SK-N-MC (cell line): ENCODE measurements at regions not wholly inside any gene's neighbourhood (a gene's known extent, or its start where the extent isn't known, plus 50 kb on each side); places are given as distances from the start of the nearest gene placed in this dataset.

Experiments
- DNase-seq: peaks from one replicate; pipeline ENCODE4 v3.0.0-alpha.2; 2011; ENCODE audit warnings: low read depth, low spot score
- H3K27ac ChIP-seq: fragments of 200-600 bp; sonication (generic); 2 replicates; pipeline ENCODE4 v1.5.1; 2016; ENCODE audit warnings: mixed run types
- H3K36me3 ChIP-seq: fragments of 200-600 bp; sonication (generic); 2 replicates; pipeline ENCODE4 v1.6.1; 2017; ENCODE audit warnings: antibody characterized with exemption, low read length, mixed read lengths; ENCODE audit not compliant: insufficient read depth
- H3K4me3 ChIP-seq: fragments of 200-600 bp; sonication (generic); 2 replicates; pipeline ENCODE4 v1.5.1; 2016
- H3K9ac ChIP-seq: fragments of 200-600 bp; sonication (generic); 2 replicates; pipeline ENCODE4 v1.8.0; 2017; ENCODE audit warnings: mixed run types, mixed read lengths; ENCODE audit not compliant: insufficient read length
- H3K9me3 ChIP-seq: fragments of 200-600 bp; sonication (generic); 2 replicates; pipeline ENCODE4 v1.6.1; 2017; ENCODE audit warnings: low read depth, mild to moderate bottlenecking, antibody characterized with exemption, low read length, moderate library complexity, mixed read lengths
- EZH2 ChIP-seq: fragments of 200-600 bp; sonication (generic); IDR thresholded peaks from one replicate; pipeline ENCODE4 v1.6.1; 2017; ENCODE audit warnings: antibody characterized with exemption
- FOXP2 ChIP-seq: optimal IDR thresholded peaks from 2 replicates; pipeline ENCODE3; 2011; ENCODE audit warnings: mild to moderate bottlenecking, moderate library complexity; ENCODE audit not compliant: insufficient read depth; ENCODE audit errors: extremely low read length, control extremely low read depth
- POLR2AphosphoS5 ChIP-seq: IDR thresholded peaks from 2 replicates; pipeline ENCODE4 v1.6.1; 2012; ENCODE audit warnings: mild to moderate bottlenecking, low read depth, low read length, borderline replicate concordance

- no peak overlapping the region for H3K9ac ChIP-seq
- no peak overlapping the region for H3K27ac ChIP-seq
- no peak for DNase-seq
- no peaks in the 10 kb centered on the region for H3K9me3 ChIP-seq
- TF ChIP-seq POLR2AphosphoS5 (no peak), EZH2 (no peak), FOXP2 (no peak)
- no peak overlapping the region for H3K4me3 ChIP-seq
- no peaks in the 10 kb centered on the region for H3K36me3 ChIP-seq
These were observed 187.3 kb downstream of the USP12 start for GRCh38 chr13:26984337-26984736.

- Histone ChIP-seq H3K36me3 (no peaks in the 10 kb centered on the region), H3K27ac (no peak overlapping the region), H3K9me3 (no peaks in the 10 kb centered on the region), H3K9ac (no peak overlapping the region), H3K4me3 (no peak overlapping the region)
- TF ChIP-seq EZH2 (no peak), FOXP2 (no peak), POLR2AphosphoS5 (no peak)
- DNase-seq, result no peak
These were observed 187.9 kb downstream of the USP12 start for GRCh38 chr13:26983543-26984320.

DNA sequence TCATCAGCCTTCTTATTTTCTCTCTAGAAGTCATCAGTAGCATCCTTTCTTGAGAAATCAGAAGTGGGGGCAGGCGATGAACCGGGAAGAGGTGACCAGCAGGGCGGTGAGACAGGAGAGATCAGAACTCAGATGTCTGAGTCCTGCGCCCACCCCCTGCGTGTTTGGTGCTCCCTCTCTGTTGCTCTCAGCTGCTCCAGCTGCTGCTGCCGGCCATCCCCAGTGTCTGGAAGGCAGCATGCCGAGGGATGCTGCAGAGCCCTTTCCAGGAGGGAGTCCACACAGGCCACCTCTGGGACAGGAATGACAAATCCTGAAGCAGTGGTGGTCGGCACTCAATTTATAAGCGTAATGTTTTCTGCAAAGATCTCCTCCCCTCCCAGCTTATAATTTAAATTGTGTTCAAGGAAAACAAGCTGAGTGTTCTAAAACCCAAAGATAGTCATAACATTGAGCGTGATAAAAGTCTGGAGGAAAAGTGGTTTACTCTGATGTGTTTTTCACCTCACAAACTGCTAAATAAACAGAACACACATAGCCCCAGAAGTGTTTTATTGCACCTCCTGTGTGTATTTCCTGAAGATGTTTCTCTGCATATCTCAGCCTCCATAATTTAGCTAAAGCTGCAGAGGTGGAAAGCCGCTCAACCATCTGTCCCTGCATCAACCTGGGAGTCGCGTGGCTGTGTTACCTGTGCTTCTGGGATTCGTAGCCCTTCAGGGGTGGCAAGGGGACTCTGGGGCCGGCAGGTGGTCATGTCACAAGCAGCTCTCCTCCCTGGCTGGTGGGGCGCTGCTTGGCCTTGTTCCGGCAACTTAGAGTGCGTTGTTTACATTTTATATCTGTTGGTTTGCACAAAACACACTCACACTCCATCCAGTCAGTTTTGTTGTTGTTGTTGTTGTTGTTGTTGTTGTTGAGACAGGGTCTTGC is 191.2 kb downstream of the USP12 start:
- Histone ChIP-seq H3K9ac (no peak overlapping the region), H3K9me3 (no peaks in the 10 kb centered on the region), H3K4me3 (no peak overlapping the region), H3K36me3 (no peaks in the 10 kb centered on the region), H3K27ac (no peak overlapping the region)
- TF ChIP-seq FOXP2, result no peak
- TF ChIP-seq POLR2AphosphoS5, result no peak
- TF ChIP-seq EZH2, result no peak
- DNase-seq, result no peak

- TF ChIP-seq FOXP2, result no peak
- no peak for TF ChIP-seq EZH2
- TF ChIP-seq POLR2AphosphoS5, result no peak
- no peak overlapping the region for H3K4me3 ChIP-seq
- no peaks in the 10 kb centered on the region for H3K9me3 ChIP-seq
- no peaks in the 10 kb centered on the region for H3K36me3 ChIP-seq
- no peak for DNase-seq
- H3K9ac ChIP-seq, result no peak overlapping the region
- no peak overlapping the region for H3K27ac ChIP-seq
These were observed 192.3 kb downstream of the USP12 start for GRCh38 chr13:26979334-26979733.

- Histone ChIP-seq H3K27ac (no peak overlapping the region), H3K36me3 (no peaks in the 10 kb centered on the region), H3K9me3 (no peaks in the 10 kb centered on the region), H3K4me3 (no peak overlapping the region), H3K9ac (no peak overlapping the region)
- no peak for DNase-seq
- no peak for TF ChIP-seq EZH2
- TF ChIP-seq POLR2AphosphoS5, result no peak
- no peak for TF ChIP-seq FOXP2
These were observed 193.3 kb downstream of the USP12 start for GRCh38 chr13:26978081-26978860.

GRCh38 chr13:26977541-26977940 is 194.1 kb downstream of the USP12 start:
- Histone ChIP-seq H3K4me3 (no peak overlapping the region), H3K27ac (no peak overlapping the region), H3K36me3 (no peaks in the 10 kb centered on the region), H3K9me3 (no peaks in the 10 kb centered on the region), H3K9ac (no peak overlapping the region)
- TF ChIP-seq EZH2 (no peak), FOXP2 (no peak), POLR2AphosphoS5 (no peak)
- no peak for DNase-seq

GRCh38 chr13:26976313-26976712 is 195.3 kb downstream of the USP12 start:
- no peak overlapping the region for H3K27ac ChIP-seq
- TF ChIP-seq EZH2 (no peak), POLR2AphosphoS5 (no peak), FOXP2 (no peak)
- no peaks in the 10 kb centered on the region for H3K36me3 ChIP-seq
- no peak for DNase-seq
- no peak overlapping the region for H3K9ac ChIP-seq
- no peak overlapping the region for H3K4me3 ChIP-seq
- H3K9me3 ChIP-seq, result no peaks in the 10 kb centered on the region

DNA sequence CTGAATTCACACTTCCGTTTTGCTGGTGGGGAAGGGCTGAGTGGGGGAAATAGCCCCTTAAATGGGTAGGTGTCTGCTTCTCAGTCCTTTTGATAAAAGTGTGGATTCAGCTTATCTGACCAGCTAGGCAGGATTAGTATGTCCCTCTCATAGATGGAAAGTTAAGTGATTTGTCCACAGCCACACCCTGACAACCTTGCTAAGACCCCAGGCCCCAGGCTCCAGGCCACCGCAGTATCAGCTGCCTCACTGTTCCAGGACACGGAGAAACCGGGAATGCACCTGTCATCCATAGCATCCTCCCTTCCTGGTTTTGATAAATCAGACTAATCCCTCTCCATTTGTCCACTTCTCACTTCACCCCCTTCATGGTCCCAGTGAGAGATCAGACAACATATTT is 197.7 kb downstream of the USP12 start:
- Histone ChIP-seq H3K36me3 (no peaks in the 10 kb centered on the region), H3K9ac (no peak overlapping the region), H3K9me3 (no peaks in the 10 kb centered on the region), H3K4me3 (no peak overlapping the region), H3K27ac (no peak overlapping the region)
- TF ChIP-seq POLR2AphosphoS5 (no peak), FOXP2 (no peak), EZH2 (no peak)
- DNase-seq, result no peak
